Kidney (tissue), 13 donors: ENCODE measurements at regions not wholly inside any gene's neighbourhood (a gene's known extent, or its start where the extent isn't known, plus 50 kb on each side); places are given as distances from the start of the nearest gene placed in this dataset.
A peak's percentile ranks its signal among the peaks of the same experiment; 100 is the strongest.

Source experiments
- DNase-seq, 5 donors: peaks; one replicate each; pipeline ENCODE4 v3.0.0-alpha.2; 2013 to 2020
- FAIRE-seq: peaks from 2 replicates; lab custom pipeline; 2012; peaks lifted over from hg19 to GRCh38; lab: Jason Lieb, UNC
- H3K27ac ChIP-seq, 2 donors: one replicate each; pipeline ENCODE4 v1.7.0; 2013; ENCODE audit warnings: low read depth in 2 of 2, low read length in 2 of 2, inconsistent platforms in 1 of 2
- H3K27me3 ChIP-seq: one replicate; pipeline ENCODE4 v1.7.1; 2013; ENCODE audit warnings: low read length, inconsistent platforms; ENCODE audit not compliant: control insufficient read depth, insufficient read depth
- H3K36me3 ChIP-seq, 3 donors: one replicate each; pipeline versions ENCODE4 v1.7.0 to v1.7.1; 2013; ENCODE audit warnings: low read length in 3 of 3, control low read depth in 1 of 3, inconsistent platforms in 1 of 3; ENCODE audit not compliant: insufficient read depth in 3 of 3, control insufficient read depth in 2 of 3
- H3K4me1 ChIP-seq, 3 donors: one replicate each; pipeline versions ENCODE4 v1.7.0 to v1.7.1; 2013; ENCODE audit warnings: low read length in 3 of 3, inconsistent platforms in 1 of 3, low read depth in 1 of 3; ENCODE audit not compliant: control insufficient read depth in 2 of 3, insufficient read depth in 2 of 3
- H3K4me3 ChIP-seq, 3 donors: one replicate each; pipeline versions ENCODE4 v1.7.0 to v1.8.1; 2013; ENCODE audit warnings: low read length in 3 of 3, control low read depth in 1 of 3, inconsistent platforms in 1 of 3
- H3K9ac ChIP-seq, 3 donors: one replicate each; pipeline versions ENCODE4 v1.7.0 to v1.7.1; 2013; ENCODE audit warnings: low read length in 3 of 3, control low read depth in 1 of 3, inconsistent platforms in 1 of 3
- H3K9me3 ChIP-seq, 3 donors: one replicate each; pipeline versions ENCODE4 v1.7.0 to v1.7.1; 2013; ENCODE audit warnings: low read length in 3 of 3, control low read depth in 1 of 3, inconsistent platforms in 1 of 3; ENCODE audit not compliant: control insufficient read depth in 2 of 3, insufficient read depth in 1 of 3
- CTCF ChIP-seq: IDR thresholded peaks from 3 replicates; pipeline ENCODE4 v1.5.1; 2012; ENCODE audit warnings: mild to moderate bottlenecking, moderate library complexity, borderline replicate concordance; ENCODE audit not compliant: insufficient read depth; ENCODE audit errors: extremely low read depth
- intact Hi-C: fragments of 100-400 bp; cut with DNase I; formaldehyde crosslinking; loops from one replicate; pipeline ENCODE4 v1.11.1; 2022
- donor health status: control.
- donor health status: control.
- donor health status: control.
- donor health status: control.
- donor health status: control.
- donor health status: DM: yes; HTN: yes; CAD: no.
- donor health status: Normal renal cell carcinoma (clear cell type).

DNA sequence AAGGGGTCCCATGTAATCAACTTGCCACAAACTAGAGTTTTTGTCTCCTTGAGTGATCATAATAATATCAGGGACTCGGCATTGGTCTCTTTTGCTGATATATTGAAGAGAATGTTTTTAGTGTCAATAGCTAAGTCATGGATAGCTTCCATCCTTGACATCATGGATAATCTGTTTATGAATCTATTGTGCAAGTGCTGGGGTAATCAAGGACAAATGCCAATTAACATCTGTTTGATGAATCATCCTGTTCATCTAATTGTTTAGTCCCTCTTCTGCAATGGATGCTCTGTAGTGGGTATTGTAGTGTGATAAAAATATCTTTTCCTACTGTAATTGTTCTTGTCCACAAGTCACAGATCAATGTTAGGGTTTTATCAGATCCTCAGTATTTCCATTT is 607.5 kb upstream of the SEMA6A start:
- no peaks in the 10 kb centered on the region for H3K4me1 ChIP-seq
- H3K9me3 ChIP-seq: no peaks in the 10 kb centered on the region
- no peaks in the 10 kb centered on the region for H3K36me3 ChIP-seq
- no peak overlapping the region for H3K9ac ChIP-seq
- TF ChIP-seq CTCF: no peak
- H3K27me3 ChIP-seq: no peaks in the 10 kb centered on the region
- H3K4me3 ChIP-seq: no peak overlapping the region
- DNase-seq: no peak
- FAIRE-seq: no peak
- H3K27ac ChIP-seq: no peak overlapping the region
- intact Hi-C loops: no loop called here

GRCh38 chr5:117177302-117177701 is 602.7 kb upstream of the SEMA6A start:
- no peaks in the 10 kb centered on the region for H3K27me3 ChIP-seq
- no peak for TF ChIP-seq CTCF
- no peaks in the 10 kb centered on the region for H3K9me3 ChIP-seq
- no peak overlapping the region for H3K4me3 ChIP-seq
- FAIRE-seq (no peak), DNase-seq (no peak)
- no peak overlapping the region for H3K27ac ChIP-seq
- no peaks in the 10 kb centered on the region for H3K36me3 ChIP-seq
- no peaks in the 10 kb centered on the region for H3K4me1 ChIP-seq
- no peak overlapping the region for H3K9ac ChIP-seq
- intact Hi-C loops: no loop called here

GRCh38 chr5:117165068-117165467 is 590.4 kb upstream of the SEMA6A start:
- no peak overlapping the region for H3K27ac ChIP-seq
- intact Hi-C loops: no loop called here
- H3K27me3 ChIP-seq: no peaks in the 10 kb centered on the region
- H3K9me3 ChIP-seq: no peaks in the 10 kb centered on the region
- H3K4me3 ChIP-seq: no peak overlapping the region
- no peak overlapping the region for H3K9ac ChIP-seq
- FAIRE-seq: no peak
- H3K36me3 ChIP-seq: no peaks in the 10 kb centered on the region
- no peak for DNase-seq
- TF ChIP-seq CTCF: no peak
- no peaks in the 10 kb centered on the region for H3K4me1 ChIP-seq

DNA sequence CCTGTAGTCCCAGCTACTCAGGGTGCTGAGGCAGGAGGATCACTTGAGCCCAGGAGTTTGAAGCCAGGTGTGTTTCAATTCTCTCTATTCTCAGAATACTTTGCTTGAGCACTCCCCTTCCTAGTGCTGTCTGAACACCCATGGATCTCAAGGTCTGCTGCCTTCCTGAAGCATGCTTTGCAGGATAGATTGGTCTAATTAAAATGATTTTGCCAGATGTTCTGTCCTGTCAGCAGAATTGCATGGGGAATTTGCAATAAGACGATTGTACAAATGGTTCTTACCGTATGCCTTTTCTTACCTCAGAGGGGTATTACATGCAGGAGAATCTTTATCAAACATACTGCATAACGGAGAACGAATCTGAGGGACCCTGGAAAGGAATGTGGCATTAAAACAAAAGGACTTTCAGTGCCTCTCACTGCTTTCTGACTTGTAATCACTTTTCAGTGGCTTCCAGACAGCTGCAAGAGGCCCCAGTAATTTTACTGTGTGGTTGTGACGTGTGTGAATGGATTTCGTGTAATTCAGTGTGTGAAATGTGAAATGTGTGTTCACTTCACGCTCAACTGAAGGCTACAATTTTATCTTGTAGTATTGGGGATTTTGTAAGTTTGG is 587.2 kb upstream of the SEMA6A start:
- intact Hi-C loops: no loop called here
- Histone ChIP-seq H3K9ac (no peak overlapping the region), H3K9me3 (no peaks in the 10 kb centered on the region), H3K36me3 (no peaks in the 10 kb centered on the region), H3K4me1 (no peaks in the 10 kb centered on the region), H3K27me3 (no peaks in the 10 kb centered on the region), H3K4me3 (no peak overlapping the region), H3K27ac (no peak overlapping the region)
- peak in 2 of 5 donors; percentile 18 to 24 for DNase-seq
- TF ChIP-seq CTCF: no peak
- no peak for FAIRE-seq
